Stimulated activated CD4-positive, alpha-beta T cell treated with anti-CD3 and anti-CD28 coated beads, Interleukin-4, amount 100 ng/mL, for 48 hours (primary cell): ENCODE measurements at regions not wholly inside any gene's neighbourhood (a gene's known extent, or its start where the extent isn't known, plus 50 kb on each side); places are given as distances from the start of the nearest gene placed in this dataset.
"Not testable (repeated sequence)": the region's sequence is repeated elsewhere in the genome, so short reads cannot be mapped to it uniquely, and the experiment has no call there.

ENCODE experiments used
- DNase-seq, 2 donors: peaks; one replicate each; pipeline ENCODE4 v3.0.0-alpha.2; 2020; ENCODE audit warnings: low read depth in 2 of 2

GRCh38 chr11:130526846-130527245 lies 78.4 kb downstream of the ADAMTS15 start:
- DNase-seq, result no peak

- DNase-seq, result no peak
Observed at GRCh38 chr11:130527636-130528297, 79.3 kb downstream of the ADAMTS15 start.

GRCh38 chr11:130528298-130529261 lies 80.1 kb downstream of the ADAMTS15 start:
- no peak for DNase-seq

- DNase-seq, result no peak
Observed at GRCh38 chr11:130529366-130529765, 80.9 kb downstream of the ADAMTS15 start.

GRCh38 chr11:130531061-130531460 lies 82.6 kb downstream of the ADAMTS15 start:
- no peak for DNase-seq

GRCh38 chr11:130533113-130533798 lies 84.8 kb downstream of the ADAMTS15 start:
- DNase-seq, result no peak

- no peak for DNase-seq
Observed at GRCh38 chr11:130533871-130534270, 85.4 kb downstream of the ADAMTS15 start.

GRCh38 chr11:130534551-130534950 lies 86.1 kb downstream of the ADAMTS15 start:
- no peak for DNase-seq

- DNase-seq, result no peak
Observed at GRCh38 chr11:130535520-130535919, 87.1 kb downstream of the ADAMTS15 start.

- DNase-seq, result no peak
Observed at GRCh38 chr11:130536106-130537040, 87.9 kb downstream of the ADAMTS15 start.

- not testable (repeated sequence) for DNase-seq
Observed at GRCh38 chr11:130539680-130540079, 91.2 kb downstream of the ADAMTS15 start.

- DNase-seq, result no peak
Observed at GRCh38 chr11:130544266-130544665, 95.8 kb downstream of the ADAMTS15 start.

GRCh38 chr11:130545449-130546072 lies 97.1 kb downstream of the ADAMTS15 start:
- DNase-seq, result no peak

GRCh38 chr11:130546438-130546837 lies 98.0 kb downstream of the ADAMTS15 start:
- no peak for DNase-seq

GRCh38 chr11:130546901-130547694 lies 98.7 kb downstream of the ADAMTS15 start:
- DNase-seq, result no peak

- DNase-seq, result no peak
Observed at GRCh38 chr11:130547761-130548490, 99.5 kb downstream of the ADAMTS15 start.

GRCh38 chr11:130548491-130548833 lies 100.0 kb downstream of the ADAMTS15 start:
- no peak for DNase-seq

- DNase-seq, result no peak
Observed at GRCh38 chr11:130549393-130549999, 101.1 kb downstream of the ADAMTS15 start.

GRCh38 chr11:130550150-130550549 lies 101.7 kb downstream of the ADAMTS15 start:
- DNase-seq, result no peak
